ENCODE measurements at regions not wholly inside any gene's neighbourhood (a gene's known extent, or its start where the extent isn't known, plus 50 kb on each side); places are given as distances from the start of the nearest gene placed in this dataset.
"Not testable (repeated sequence)": the region's sequence is repeated elsewhere in the genome, so short reads cannot be mapped to it uniquely, and the experiment has no call there.

- H3K9me3 ChIP-seq (ENCODE audit: low read depth, low read length); H3K9ac ChIP-seq (ENCODE audit: insufficient read length); H3K36me3 ChIP-seq (ENCODE audit: insufficient read depth, low read length); H3K4me3 ChIP-seq; DNase-seq (ENCODE audit: low read depth, low spot score); H3K27ac ChIP-seq: not testable (repeated sequence)
Measured at GRCh38 chr10:61818251-61818650, 83.2 kb upstream of the ARID5B start.

GRCh38 chr10:61819208-61819607 lies 82.3 kb upstream of the ARID5B start:
- no peaks in the 10 kb centered on the region for H3K9me3 ChIP-seq (ENCODE audit: low read depth, low read length)
- TF ChIP-seq FOXP2 (optimal IDR thresholded peaks at IDR 0.05; ENCODE audit: control extremely low read depth, extremely low read length, insufficient read depth) (no peak), EZH2 (IDR thresholded peaks at IDR 0.05) (no peak), POLR2AphosphoS5 (IDR thresholded peaks at IDR 0.05; ENCODE audit: borderline replicate concordance, low read depth, low read length) (no peak)
- H3K4me3 ChIP-seq: no peak overlapping the region
- DNase-seq (ENCODE audit: low read depth, low spot score): no peak
- no peak overlapping the region for H3K27ac ChIP-seq
- H3K9ac ChIP-seq (ENCODE audit: insufficient read length): no peak overlapping the region
- H3K36me3 ChIP-seq (ENCODE audit: insufficient read depth, low read length): no peaks in the 10 kb centered on the region

- Histone ChIP-seq H3K9me3 (ENCODE audit: low read depth, low read length) (no peaks in the 10 kb centered on the region), H3K4me3 (no peak overlapping the region), H3K27ac (no peak overlapping the region), H3K9ac (ENCODE audit: insufficient read length) (no peak overlapping the region), H3K36me3 (ENCODE audit: insufficient read depth, low read length) (no peaks in the 10 kb centered on the region)
- no peak for TF ChIP-seq POLR2AphosphoS5 (IDR thresholded peaks at IDR 0.05; ENCODE audit: borderline replicate concordance, low read depth, low read length)
- no peak for TF ChIP-seq EZH2 (IDR thresholded peaks at IDR 0.05)
- TF ChIP-seq FOXP2 (optimal IDR thresholded peaks at IDR 0.05; ENCODE audit: control extremely low read depth, extremely low read length, insufficient read depth): no peak
- no peak for DNase-seq (ENCODE audit: low read depth, low spot score)
Measured at GRCh38 chr10:61821153-61821552, 80.3 kb upstream of the ARID5B start.

GRCh38 chr10:61821693-61822092 lies 79.8 kb upstream of the ARID5B start:
- H3K27ac ChIP-seq: no peak overlapping the region
- no peak overlapping the region for H3K9ac ChIP-seq (ENCODE audit: insufficient read length)
- TF ChIP-seq FOXP2 (optimal IDR thresholded peaks at IDR 0.05; ENCODE audit: control extremely low read depth, extremely low read length, insufficient read depth) (no peak), EZH2 (IDR thresholded peaks at IDR 0.05) (no peak), POLR2AphosphoS5 (IDR thresholded peaks at IDR 0.05; ENCODE audit: borderline replicate concordance, low read depth, low read length) (no peak)
- no peak for DNase-seq (ENCODE audit: low read depth, low spot score)
- no peaks in the 10 kb centered on the region for H3K36me3 ChIP-seq (ENCODE audit: insufficient read depth, low read length)
- H3K4me3 ChIP-seq: no peak overlapping the region
- no peaks in the 10 kb centered on the region for H3K9me3 ChIP-seq (ENCODE audit: low read depth, low read length)

GRCh38 chr10:61822096-61822495 lies 79.4 kb upstream of the ARID5B start:
- no peaks in the 10 kb centered on the region for H3K36me3 ChIP-seq (ENCODE audit: insufficient read depth, low read length)
- TF ChIP-seq POLR2AphosphoS5 (IDR thresholded peaks at IDR 0.05; ENCODE audit: borderline replicate concordance, low read depth, low read length): no peak
- TF ChIP-seq FOXP2 (optimal IDR thresholded peaks at IDR 0.05; ENCODE audit: control extremely low read depth, extremely low read length, insufficient read depth): no peak
- TF ChIP-seq EZH2 (IDR thresholded peaks at IDR 0.05): no peak
- H3K27ac ChIP-seq: no peak overlapping the region
- no peak for DNase-seq (ENCODE audit: low read depth, low spot score)
- H3K9ac ChIP-seq (ENCODE audit: insufficient read length): no peak overlapping the region
- no peaks in the 10 kb centered on the region for H3K9me3 ChIP-seq (ENCODE audit: low read depth, low read length)
- H3K4me3 ChIP-seq: no peak overlapping the region

GRCh38 chr10:61822781-61823230 lies 78.7 kb upstream of the ARID5B start:
- no peak for TF ChIP-seq EZH2 (IDR thresholded peaks at IDR 0.05)
- Histone ChIP-seq H3K9me3 (ENCODE audit: low read depth, low read length) (no peaks in the 10 kb centered on the region), H3K36me3 (ENCODE audit: insufficient read depth, low read length) (no peaks in the 10 kb centered on the region), H3K4me3 (no peak overlapping the region), H3K9ac (ENCODE audit: insufficient read length) (no peak overlapping the region), H3K27ac (no peak overlapping the region)
- DNase-seq (ENCODE audit: low read depth, low spot score): no peak

- Histone ChIP-seq H3K9ac (ENCODE audit: insufficient read length) (no peak overlapping the region), H3K9me3 (ENCODE audit: low read depth, low read length) (no peaks in the 10 kb centered on the region), H3K36me3 (ENCODE audit: insufficient read depth, low read length) (no peaks in the 10 kb centered on the region), H3K4me3 (no peak overlapping the region), H3K27ac (no peak overlapping the region)
- no peak for DNase-seq (ENCODE audit: low read depth, low spot score)
- no peak for TF ChIP-seq POLR2AphosphoS5 (IDR thresholded peaks at IDR 0.05; ENCODE audit: borderline replicate concordance, low read depth, low read length)
- TF ChIP-seq EZH2 (IDR thresholded peaks at IDR 0.05): no peak
- TF ChIP-seq FOXP2 (optimal IDR thresholded peaks at IDR 0.05; ENCODE audit: control extremely low read depth, extremely low read length, insufficient read depth): no peak
Measured at GRCh38 chr10:61825001-61825400, 76.5 kb upstream of the ARID5B start.

- Histone ChIP-seq H3K36me3 (ENCODE audit: insufficient read depth, low read length) (no peaks in the 10 kb centered on the region), H3K27ac (no peak overlapping the region), H3K9me3 (ENCODE audit: low read depth, low read length) (no peaks in the 10 kb centered on the region), H3K9ac (ENCODE audit: insufficient read length) (no peak overlapping the region), H3K4me3 (no peak overlapping the region)
- no peak for DNase-seq (ENCODE audit: low read depth, low spot score)
- no peak for TF ChIP-seq FOXP2 (optimal IDR thresholded peaks at IDR 0.05; ENCODE audit: control extremely low read depth, extremely low read length, insufficient read depth)
- no peak for TF ChIP-seq EZH2 (IDR thresholded peaks at IDR 0.05)
- TF ChIP-seq POLR2AphosphoS5 (IDR thresholded peaks at IDR 0.05; ENCODE audit: borderline replicate concordance, low read depth, low read length): no peak
Measured at GRCh38 chr10:61825628-61826027, 75.9 kb upstream of the ARID5B start.

- Histone ChIP-seq H3K27ac (no peak overlapping the region), H3K9ac (ENCODE audit: insufficient read length) (no peak overlapping the region), H3K9me3 (ENCODE audit: low read depth, low read length) (no peaks in the 10 kb centered on the region), H3K4me3 (no peak overlapping the region), H3K36me3 (ENCODE audit: insufficient read depth, low read length) (no peaks in the 10 kb centered on the region)
- no peak for TF ChIP-seq FOXP2 (optimal IDR thresholded peaks at IDR 0.05; ENCODE audit: control extremely low read depth, extremely low read length, insufficient read depth)
- DNase-seq (ENCODE audit: low read depth, low spot score): no peak
Measured at GRCh38 chr10:61828034-61828433, 73.5 kb upstream of the ARID5B start.
